GM18505 (cell line): ENCODE measurements at regions not wholly inside any gene's neighbourhood (a gene's known extent, or its start where the extent isn't known, plus 50 kb on each side); places are given as distances from the start of the nearest gene placed in this dataset.

Experiments
- ATAC-seq: cut with Tn5 transposase; IDR thresholded peaks from one replicate; pipeline ENCODE4 v1.9.1; 2021; ENCODE audit not compliant: unreplicated experiment
- POLR2A ChIP-seq: IDR thresholded peaks from 4 replicates; pipeline ENCODE4 v1.6.1; 2011; ENCODE audit warnings: borderline replicate concordance; ENCODE audit not compliant: insufficient read depth, insufficient read length; ENCODE audit errors: extremely low read depth

GRCh38 chr2:103734911-103735310 is 973.1 kb downstream of the TMEM182 start:
- TF ChIP-seq POLR2A: no peak
- ATAC-seq: no peak

- no peak for TF ChIP-seq POLR2A
- ATAC-seq: no peak
Observed at GRCh38 chr2:103738108-103738507, 976.3 kb downstream of the TMEM182 start.

- TF ChIP-seq POLR2A: no peak
- no peak for ATAC-seq
Observed at GRCh38 chr2:103738606-103739005, 976.8 kb downstream of the TMEM182 start.

GRCh38 chr2:103739186-103739585 is 977.4 kb downstream of the TMEM182 start:
- no peak for ATAC-seq
- no peak for TF ChIP-seq POLR2A

- no peak for ATAC-seq
- no peak for TF ChIP-seq POLR2A
Observed at GRCh38 chr2:103739921-103740320, 978.1 kb downstream of the TMEM182 start.

- no peak for ATAC-seq
- no peak for TF ChIP-seq POLR2A
Observed at GRCh38 chr2:103740631-103741030, 978.8 kb downstream of the TMEM182 start.

- no peak for ATAC-seq
- no peak for TF ChIP-seq POLR2A
Observed at GRCh38 chr2:103743195-103743594, 981.4 kb downstream of the TMEM182 start.

GRCh38 chr2:103754530-103754929 is 992.7 kb downstream of the TMEM182 start:
- ATAC-seq: no peak
- TF ChIP-seq POLR2A: no peak

GRCh38 chr2:103773884-103774283 is 1012.1 kb downstream of the TMEM182 start:
- TF ChIP-seq POLR2A: no peak
- no peak for ATAC-seq

GRCh38 chr2:103780088-103780702 is 1018.4 kb downstream of the TMEM182 start:
- no peak for ATAC-seq
- TF ChIP-seq POLR2A: no peak

GRCh38 chr2:103781313-103781712 is 1019.5 kb downstream of the TMEM182 start:
- TF ChIP-seq POLR2A: no peak
- ATAC-seq: no peak

GRCh38 chr2:103784261-103784660 is 1022.4 kb downstream of the TMEM182 start:
- TF ChIP-seq POLR2A: no peak
- ATAC-seq: no peak

- no peak for TF ChIP-seq POLR2A
- ATAC-seq: no peak
Observed at GRCh38 chr2:103785432-103785831, 1023.6 kb downstream of the TMEM182 start.

GRCh38 chr2:103785956-103786355 is 1024.1 kb downstream of the TMEM182 start:
- TF ChIP-seq POLR2A: no peak
- no peak for ATAC-seq

GRCh38 chr2:103788389-103788788 is 1026.6 kb downstream of the TMEM182 start:
- no peak for ATAC-seq
- no peak for TF ChIP-seq POLR2A

- ATAC-seq: no peak
- no peak for TF ChIP-seq POLR2A
Observed at GRCh38 chr2:103788951-103789350, 1027.1 kb downstream of the TMEM182 start.
